GM18519 (cell line): ENCODE measurements at regions not wholly inside any gene's neighbourhood (a gene's known extent, or its start where the extent isn't known, plus 50 kb on each side); places are given as distances from the start of the nearest gene placed in this dataset.
"Not testable (repeated sequence)": the region's sequence is repeated elsewhere in the genome, so short reads cannot be mapped to it uniquely, and the experiment has no call there.

Experiments
- ATAC-seq: cut with Tn5 transposase; IDR thresholded peaks from one replicate; pipeline ENCODE4 v1.9.1; 2021; ENCODE audit warnings: mild to moderate bottlenecking, moderate library complexity; ENCODE audit not compliant: unreplicated experiment, low FRiP score

- ATAC-seq: no peak
Measured at GRCh38 chr2:129178356-129178755, 801.1 kb upstream of the RAB6C start.

DNA sequence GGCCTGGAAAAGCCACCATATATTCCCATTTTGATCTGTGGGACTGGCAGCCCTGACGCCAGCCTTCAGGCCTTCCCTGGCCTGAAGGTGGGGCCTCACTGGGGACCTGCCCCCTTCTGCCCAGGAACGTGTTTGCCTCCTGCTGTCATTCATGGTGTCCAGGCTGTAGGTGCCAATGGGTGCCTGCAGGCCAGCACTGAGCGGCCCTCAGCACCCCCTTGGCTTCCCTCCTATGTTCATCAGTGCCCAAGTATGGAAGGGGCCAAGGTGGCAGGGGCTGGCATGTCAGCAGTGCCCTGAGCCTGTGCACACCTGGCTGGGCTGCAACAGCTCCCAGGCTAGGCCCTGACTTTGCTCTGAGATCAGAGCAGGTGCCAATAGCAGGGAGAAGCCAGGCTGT is 800.3 kb upstream of the RAB6C start:
- ATAC-seq: no peak

GRCh38 chr2:129180124-129180716 is 799.2 kb upstream of the RAB6C start:
- ATAC-seq: no peak

- no peak for ATAC-seq
Measured at GRCh38 chr2:129181433-129181832, 798.0 kb upstream of the RAB6C start.

DNA sequence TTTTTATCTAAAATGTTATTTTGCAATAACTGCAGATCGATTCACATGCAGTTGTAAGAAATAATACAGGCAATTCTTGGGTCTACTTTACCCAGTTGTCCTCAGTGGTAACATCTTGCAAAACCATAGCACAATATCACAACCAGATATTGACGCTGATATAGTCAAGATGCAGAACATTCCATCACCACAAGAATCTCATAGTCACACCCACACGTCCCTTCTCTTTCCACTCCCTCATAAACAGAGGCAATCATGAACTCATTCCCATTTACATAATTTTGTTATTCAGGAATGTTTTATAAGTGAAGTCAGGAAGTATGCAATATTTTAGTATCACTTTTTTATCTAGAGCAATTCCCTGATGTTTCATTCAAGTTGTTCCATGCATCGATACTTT is 797.5 kb upstream of the RAB6C start:
- no peak for ATAC-seq

DNA sequence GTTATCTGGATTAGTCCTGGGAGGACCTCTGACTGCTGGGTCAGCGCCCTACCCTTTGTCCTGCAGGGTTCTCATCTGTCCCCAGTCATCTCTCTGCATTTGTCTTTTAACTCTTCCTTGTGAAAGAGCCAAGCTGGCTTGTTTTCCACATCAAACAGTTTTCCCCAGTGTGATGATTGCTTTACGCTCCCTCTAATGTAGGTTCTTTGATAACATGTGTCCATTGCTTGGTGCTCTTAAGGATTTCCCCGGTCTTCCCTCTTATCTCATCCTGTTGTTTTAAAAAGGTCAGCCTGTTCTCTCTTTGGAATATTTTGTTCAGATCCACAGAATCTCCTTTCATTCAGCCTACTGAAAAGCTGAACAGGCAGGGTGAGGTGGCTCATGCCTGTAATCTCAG is 792.1 kb upstream of the RAB6C start:
- ATAC-seq: no peak

- no peak for ATAC-seq
Measured at GRCh38 chr2:129188451-129188850, 791.0 kb upstream of the RAB6C start.

DNA sequence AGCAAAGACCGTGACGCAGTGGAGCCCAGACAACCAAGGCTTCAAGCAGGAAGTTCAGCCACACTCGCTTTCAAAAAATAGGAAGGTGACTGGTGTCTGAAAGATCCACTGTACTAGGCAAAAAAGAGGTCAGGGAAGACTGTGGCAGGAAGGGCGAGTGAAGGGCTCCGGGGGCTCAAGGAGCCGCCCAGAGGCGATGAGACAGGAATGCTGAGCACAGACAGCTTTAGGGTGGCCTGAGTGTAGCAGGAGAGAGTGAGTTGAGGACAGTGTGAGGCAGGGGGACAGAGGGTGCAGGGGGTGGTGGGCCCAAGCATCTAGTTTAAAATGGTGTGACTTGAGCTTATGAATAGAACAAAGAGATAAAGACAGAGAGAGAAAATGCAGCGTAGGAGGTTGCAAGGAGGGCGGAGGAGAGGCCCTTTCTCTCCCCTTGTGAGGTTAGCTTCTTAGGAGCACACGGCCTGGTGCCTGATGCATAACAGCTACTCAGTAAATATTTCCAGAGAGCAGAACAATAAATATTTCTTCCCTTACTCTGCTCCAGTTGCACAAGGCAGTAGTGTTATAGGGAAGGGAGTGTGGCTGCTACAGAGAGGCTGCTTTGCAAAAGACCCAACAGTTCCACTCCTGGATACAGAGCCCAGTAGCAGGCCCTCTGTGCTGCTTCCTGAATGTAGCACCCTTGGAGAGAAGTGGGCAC is 789.7 kb upstream of the RAB6C start:
- ATAC-seq: no peak

GRCh38 chr2:129190494-129190893 is 789.0 kb upstream of the RAB6C start:
- no peak for ATAC-seq

- ATAC-seq: no peak
Measured at GRCh38 chr2:129191530-129191929, 787.9 kb upstream of the RAB6C start.

GRCh38 chr2:129192117-129192516 is 787.3 kb upstream of the RAB6C start:
- no peak for ATAC-seq

DNA sequence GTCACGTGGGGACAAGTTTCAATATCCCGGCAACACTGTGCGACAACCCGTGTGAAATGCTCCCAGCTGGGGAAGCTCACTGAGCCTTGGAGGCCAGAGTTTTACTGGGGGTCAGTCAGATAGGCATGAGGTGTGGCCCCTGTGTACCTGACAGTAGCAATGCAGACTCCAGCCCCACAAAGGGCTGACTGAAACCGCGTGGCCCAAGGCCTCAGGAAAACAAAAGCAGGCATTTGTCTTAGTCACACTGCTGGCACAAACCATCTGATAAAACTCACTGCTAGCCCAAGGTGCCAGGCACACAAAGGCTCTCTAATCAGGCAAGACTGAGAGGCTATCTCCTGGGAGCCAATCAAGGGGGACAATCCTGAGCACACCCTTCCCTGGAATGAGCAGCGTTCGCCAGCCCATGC is 786.6 kb upstream of the RAB6C start:
- ATAC-seq: no peak

- ATAC-seq: no peak
Measured at GRCh38 chr2:129193961-129194360, 785.5 kb upstream of the RAB6C start.

DNA sequence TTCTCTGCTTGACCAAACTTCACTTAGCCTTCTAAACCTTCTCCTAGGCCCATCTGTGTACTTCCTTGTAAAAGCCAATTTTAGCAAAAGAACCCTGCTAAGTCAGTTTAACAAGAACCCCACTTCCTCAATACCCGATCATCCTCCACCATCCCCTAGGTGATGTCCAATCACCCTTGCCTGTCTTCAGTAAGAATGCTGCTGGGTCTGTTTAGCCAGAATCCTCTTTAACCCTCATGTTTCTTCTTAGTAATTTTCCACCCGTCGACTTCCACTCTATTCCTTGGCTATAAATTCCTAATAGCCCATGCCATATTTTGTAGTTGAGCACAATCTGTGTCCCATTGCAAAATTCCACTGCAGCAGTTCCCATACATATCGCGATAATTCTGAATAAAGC is 780.0 kb upstream of the RAB6C start:
- ATAC-seq: no peak

DNA sequence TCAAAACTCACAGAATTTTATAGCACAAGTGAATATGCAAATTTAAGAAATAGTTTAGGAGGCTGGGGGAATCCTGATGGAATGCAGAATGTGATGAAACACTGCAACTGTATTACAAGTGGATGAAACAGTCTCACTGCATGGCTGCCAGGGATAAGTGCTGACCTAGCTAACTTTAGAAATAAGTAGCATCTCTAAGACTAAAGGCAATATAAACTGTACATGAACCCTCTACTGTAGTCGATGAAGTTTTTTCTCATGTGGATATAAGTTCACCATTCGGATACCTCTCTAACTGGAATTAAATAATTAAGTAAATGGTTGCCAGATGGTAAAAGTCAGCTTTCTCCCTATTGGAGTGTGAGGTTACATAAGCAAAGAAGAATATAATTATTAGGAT is 777.8 kb upstream of the RAB6C start:
- ATAC-seq: no peak

DNA sequence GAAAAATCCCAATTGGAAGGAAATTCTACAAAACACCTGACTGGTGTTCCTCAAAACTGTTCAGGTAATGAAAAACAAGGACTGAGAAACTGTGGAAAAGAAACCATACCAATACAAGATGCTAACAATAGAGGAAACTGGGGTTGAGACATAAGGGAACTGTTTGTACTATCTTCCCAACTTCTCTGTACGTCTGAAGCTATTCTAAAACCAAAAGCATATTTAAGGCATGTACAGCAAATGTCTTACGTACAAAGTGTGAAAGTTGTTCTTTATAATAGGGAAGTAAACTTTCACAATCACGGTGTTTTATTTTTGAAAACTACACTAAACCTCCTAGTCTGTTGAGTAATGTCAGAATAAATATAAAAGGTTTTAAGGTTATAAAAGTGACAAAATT is 776.1 kb upstream of the RAB6C start:
- no peak for ATAC-seq

DNA sequence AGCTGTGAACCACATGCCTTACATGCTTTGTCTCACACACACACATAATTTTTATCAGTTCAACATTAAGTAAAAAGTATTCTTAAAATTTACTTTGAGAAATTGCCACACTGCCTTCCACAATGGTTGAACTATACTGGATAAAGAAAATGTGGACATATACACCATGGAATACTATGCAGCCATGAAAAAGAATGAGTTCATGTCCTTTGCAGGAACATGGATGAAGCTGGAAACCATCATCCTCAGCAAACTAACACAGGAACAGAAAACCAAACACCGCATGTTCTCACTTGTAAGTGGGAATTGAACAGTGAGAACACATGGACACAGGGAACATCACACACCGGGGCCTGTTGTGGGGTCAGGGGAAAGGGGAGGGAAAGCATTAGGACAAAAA is 774.9 kb upstream of the RAB6C start:
- not testable (repeated sequence) for ATAC-seq

DNA sequence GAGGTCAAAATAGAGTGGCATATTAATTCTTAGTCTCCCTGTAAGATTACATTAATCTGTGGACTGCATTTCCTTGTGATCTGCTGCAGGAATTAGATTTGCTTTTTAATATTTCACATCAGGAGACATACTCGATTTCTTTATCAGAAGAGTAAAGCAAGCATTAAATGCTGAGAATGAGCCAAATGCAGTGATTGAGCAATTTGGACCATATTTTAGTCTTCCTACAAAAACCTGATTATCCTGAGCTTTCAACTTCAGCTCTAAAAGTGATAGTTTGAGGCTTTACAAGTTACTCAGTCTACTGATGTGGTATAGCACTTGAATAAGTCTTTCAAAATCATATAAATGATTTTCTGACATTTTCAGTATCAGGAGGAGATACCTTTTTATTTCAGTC is 774.3 kb upstream of the RAB6C start:
- ATAC-seq: no peak

- ATAC-seq: no peak
Measured at GRCh38 chr2:129205766-129206165, 773.7 kb upstream of the RAB6C start.

- no peak for ATAC-seq
Measured at GRCh38 chr2:129212299-129212958, 767.0 kb upstream of the RAB6C start.

- ATAC-seq: no peak
Measured at GRCh38 chr2:129224022-129224421, 755.4 kb upstream of the RAB6C start.

GRCh38 chr2:129224486-129224885 is 755.0 kb upstream of the RAB6C start:
- ATAC-seq: no peak
